NCI-H1105 treated with DMSO at 0.1 percent for 48 hours (cell line): ENCODE measurements at regions not wholly inside any gene's neighbourhood (a gene's known extent, or its start where the extent isn't known, plus 50 kb on each side); places are given as distances from the start of the nearest gene placed in this dataset.
"Not testable (repeated sequence)": the region's sequence is repeated elsewhere in the genome, so short reads cannot be mapped to it uniquely, and the experiment has no call there.

Source experiments
- DNase-seq: peaks from one replicate; lab custom pipeline; 2025; lab: John Stamatoyannopoulos, UW

DNA sequence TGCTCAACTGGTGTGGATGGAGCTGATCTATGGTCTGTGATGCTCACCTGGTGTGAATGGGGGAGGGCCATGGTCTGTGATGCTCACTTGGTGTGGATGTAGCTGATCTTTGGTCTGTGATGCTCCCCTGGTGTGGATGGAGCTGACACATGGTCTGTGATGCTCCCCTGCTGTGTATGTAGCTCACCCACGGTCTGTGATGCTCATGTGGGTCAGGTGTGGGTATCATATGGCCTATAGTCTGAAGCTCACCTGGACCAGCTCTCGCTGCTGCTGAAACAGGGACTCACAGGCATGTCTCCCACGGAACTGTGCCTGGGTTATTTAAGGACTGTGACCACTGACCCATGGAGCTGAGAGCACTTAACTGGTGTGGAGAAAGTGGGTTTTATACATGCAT lies 109.7 kb downstream of the CRLF2 start:
- no peak for DNase-seq

DNA sequence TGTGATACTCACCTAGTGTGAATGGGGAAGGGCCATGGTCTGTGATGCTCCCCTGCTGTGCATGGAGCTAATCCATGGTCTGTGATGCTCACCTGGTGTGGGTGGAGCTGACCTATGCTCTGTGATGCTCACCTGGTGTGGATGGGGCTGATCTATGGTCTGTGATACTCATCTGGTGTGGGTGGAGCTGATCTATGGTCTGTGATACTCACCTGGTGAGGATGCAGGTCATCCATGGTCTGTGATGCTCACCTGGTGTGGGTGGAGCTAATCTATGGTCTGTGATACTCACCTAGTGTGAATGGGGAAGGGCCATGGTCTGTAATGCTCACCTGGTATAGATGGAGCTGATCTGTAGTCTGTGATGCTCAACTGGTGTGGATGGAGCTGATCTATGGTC lies 110.2 kb downstream of the CRLF2 start:
- not testable (repeated sequence) for DNase-seq

DNA sequence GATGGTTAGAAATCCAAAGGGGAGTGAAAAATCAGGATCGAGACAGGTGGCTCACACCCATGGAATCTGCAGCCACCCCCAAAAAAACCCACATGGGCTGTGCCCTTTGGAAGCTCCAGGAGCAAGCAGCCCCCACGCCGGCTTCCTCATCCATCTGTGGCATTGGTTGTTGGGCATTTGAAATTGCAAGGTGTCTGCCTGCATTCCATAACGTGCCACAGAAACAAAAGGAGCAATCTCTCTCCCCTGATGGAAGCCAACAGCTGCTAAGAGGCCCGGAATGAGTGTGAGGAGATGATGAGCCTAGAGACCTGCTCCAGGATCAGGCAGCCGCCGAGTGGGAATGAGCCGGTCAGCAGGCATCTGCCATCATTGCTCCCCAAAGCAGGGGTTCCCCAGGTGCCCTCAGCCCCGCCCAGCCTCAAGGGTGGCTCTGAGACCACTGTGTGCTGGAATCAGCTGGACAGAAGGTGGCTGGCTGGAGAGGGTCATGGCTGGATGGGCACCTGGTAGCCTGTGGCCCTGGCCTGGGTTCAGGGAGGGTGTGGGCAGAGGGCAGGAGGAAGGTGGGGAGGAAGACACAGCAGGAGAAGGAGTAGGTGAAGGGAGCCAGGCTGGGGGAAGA lies 113.2 kb downstream of the CRLF2 start:
- DNase-seq: no peak

DNA sequence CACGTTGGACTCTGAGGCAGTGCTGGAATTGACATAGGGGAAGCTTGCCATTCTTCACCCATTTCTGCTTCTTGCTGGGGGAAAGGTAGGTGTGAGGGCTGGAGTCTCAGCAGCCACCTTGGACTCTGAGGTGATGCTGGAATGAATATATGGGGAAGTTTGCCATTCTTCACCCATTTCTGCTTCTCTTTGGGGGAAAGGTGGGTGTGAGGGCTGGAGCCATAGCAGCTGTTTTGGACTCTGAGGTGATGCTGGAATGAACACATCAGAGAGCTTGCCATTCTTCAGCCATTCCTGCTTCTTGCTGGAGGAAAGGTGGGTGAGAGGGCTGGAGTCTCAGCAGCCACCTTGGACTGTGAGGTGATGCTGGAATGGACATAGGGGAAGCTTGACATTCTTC lies 115.1 kb downstream of the CRLF2 start:
- DNase-seq: no peak

DNA sequence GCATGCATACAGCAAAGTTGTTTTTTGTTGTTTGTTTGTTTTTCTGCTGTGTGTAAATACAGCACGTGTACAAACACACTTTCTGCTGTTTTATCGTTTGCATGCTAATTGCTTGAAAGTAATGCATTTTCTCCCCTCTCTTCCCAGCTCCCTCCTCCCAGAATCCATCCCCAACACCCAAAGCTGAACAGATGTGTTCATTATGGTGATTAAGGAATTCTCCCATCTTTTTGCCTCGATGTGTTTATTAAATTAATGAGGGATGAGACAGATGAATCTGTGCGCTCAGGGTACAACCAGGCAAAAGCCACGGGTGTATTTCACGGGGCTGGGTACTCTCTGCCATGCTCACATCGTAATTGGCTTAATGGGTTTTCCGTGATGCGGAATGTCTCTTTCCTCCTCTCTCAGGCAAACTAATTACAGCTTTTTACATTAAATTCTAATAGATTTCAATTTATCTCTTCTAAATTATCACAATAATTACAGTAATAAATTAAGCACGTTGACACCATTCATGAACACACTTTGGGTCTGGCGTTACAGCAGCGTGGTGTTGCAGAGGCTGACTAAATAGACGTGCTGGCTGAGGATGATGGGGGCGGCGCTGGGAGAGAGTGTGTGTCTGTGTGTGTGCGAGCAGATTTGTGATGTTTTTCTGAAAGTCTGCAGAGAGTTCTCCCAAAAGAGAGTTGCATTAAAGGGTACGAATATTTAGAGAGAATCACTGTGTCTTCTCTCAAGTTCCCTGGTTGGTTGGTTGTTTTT lies 117.7 kb downstream of the CRLF2 start:
- no peak for DNase-seq

DNA sequence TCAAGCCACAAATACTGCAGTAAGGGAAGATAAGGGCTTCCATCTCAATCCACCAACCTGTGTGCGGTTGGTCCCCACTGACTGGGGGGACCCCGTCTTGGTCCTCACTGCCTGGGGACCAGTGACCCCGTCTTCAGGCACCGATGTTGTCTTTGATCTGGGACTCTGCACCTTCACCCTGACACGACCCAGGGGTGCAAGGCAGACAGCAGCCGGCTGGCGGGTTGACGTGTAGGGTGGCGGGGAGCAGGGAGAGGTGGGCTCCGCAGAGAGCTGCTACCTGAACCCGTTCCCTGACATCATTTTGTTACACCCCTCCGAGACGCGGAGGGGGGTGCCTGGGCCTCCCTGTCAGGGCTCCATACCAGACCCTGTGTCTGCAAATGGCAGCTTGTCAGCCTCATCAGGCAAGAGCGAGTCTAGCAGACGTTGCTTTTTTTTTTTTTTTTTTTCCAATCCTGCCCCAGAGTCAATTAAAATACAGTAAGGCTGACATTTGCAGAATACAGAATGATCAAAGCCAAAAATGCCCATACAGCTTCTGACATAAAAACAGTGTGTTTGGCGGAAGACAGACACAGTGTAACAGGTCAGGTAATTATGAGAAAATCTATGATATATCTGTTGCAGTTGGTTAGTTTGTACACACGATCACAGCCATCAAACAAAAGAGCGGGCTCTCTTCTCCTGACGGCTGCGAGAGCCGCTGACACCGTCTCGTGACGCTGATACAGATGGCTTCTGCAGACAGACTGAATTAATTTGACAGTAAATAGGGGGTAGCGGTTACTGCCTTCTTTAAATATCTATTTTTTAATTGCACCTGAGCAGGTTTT lies 118.6 kb downstream of the CRLF2 start:
- DNase-seq: no peak

DNA sequence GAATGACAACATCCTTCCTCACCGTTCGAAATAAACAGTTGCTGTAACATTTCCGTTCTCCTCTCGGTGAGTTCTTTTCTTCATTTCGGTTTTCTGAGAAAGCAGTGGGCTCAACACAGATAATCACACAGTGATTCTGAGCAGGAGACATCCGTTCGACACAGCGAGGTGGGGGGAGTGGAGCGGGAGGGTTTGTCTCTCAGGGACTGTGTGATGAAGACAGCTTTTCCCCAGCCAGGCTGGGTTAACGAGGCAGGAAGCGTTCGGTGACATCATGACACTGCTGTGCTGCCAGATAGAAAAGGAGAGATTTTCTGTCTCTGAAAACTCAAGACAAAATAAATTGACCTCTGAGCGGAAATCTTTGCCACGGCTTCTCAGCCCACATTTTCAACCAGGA lies 119.3 kb downstream of the CRLF2 start:
- DNase-seq: no peak

DNA sequence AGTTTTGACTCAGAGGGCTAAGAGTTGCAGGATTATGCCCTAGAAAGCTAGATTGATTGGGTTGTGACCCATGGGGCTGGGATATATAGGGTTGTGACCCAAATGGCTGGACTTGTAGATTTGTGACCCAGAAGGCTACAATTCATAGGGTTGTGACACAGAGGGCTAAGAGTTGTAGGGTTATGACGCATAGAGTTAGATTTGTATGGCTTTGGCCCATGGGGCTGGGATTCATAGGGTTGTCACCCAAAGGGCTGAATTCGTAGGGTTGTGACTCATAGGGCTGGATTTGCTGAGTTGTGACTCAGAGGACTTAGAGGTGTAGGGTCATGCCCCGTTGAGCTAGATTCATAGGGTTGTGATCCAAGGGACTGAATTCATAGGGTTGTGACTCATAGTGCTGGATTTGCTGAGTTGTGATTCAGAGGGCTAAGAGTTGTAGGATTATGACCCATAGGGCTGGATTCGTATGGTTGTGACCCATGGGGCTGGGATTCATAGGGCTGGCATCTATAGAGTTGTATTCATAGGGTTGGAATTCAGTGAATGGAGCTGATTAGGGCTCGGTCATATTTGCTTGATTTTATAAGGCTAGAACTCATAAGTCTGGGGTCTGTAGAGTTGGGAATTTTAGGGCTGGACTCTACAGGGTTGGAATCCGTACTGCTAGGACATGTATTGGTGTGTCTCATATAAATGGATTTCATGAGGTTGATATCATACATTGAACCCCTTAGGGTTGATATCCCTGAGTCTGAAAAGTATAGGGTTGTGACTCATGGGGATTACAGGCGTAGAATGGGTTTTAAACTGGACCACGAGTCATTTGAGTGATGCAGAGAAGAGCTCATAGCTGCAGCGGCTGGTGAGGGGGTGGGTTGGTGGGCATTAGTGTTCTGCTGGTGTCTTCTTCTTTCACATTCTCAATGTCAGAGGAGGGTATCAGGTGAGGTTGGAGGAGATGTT lies 125.7 kb downstream of the CRLF2 start:
- no peak for DNase-seq

DNA sequence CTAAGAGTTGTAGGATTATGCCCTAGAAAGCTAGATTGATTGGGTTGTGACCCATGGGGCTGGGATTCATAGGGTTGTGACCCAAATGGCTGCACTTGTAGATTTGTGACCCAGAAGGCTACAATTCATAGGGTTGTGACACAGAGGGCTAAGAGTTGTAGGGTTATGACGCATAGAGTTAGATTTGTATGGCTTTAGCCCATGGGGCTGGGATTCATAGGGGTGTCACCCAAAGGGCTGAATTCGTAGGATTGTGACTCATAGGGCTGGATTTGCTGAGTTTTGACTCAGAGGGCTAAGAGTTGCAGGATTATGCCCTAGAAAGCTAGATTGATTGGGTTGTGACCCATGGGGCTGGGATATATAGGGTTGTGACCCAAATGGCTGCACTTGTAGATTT lies 126.6 kb downstream of the CRLF2 start:
- not testable (repeated sequence) for DNase-seq

DNA sequence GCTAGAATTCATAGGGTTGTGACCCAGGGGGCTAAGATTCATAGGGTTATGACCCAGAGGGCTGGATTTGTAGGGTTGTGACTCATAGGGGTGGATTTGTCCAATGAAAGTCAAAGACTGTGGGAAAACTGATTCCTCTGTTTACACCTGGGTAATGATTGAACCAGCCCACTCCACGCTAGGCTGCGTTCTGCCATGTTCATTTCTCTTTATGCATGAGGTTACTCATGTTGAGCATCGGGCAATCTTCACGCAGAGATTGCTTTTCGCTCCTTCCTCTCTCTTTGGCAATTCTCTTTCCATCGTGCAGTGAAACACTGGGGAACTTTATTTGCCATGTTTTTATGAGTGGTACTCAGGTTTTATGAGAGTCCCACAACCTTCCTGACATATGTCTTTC lies 127.8 kb downstream of the CRLF2 start:
- no peak for DNase-seq

DNA sequence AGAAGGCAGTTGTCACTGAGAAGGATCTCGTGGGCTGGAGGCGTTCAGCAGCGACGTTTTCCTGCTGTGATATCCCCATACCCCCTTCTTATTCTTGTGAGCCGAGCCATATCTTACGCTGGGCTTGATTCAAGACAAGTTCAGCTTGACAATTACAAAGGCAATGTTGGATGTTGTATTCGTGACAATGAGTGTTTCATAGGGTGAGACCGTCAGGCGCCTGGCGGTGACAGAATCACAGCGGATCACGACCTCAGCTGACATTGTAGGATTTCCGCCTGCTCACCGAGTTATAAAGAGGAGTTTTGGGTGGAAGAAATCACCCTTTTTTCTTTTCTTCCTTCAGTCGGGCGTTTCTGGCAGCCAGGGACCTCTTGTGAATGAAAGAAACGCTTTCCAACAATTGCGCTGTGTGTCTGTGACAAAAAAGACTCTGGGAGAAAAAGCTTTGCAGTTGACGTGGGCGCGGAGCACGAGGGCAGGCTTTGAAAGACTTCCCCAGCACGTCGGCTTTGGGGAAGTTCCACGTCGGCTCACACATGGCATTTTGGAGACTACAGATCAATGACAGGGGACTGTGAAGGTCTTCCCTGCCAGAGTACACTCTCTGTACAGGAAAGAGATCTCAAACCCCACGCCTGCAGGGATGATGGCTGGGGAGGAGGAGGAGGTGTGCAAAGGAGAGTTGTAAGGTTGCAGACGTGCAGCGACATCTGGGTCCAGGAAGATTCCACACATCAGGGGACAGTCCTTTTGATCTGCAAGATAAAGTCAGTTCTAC lies 135.4 kb downstream of the CRLF2 start:
- no peak for DNase-seq

DNA sequence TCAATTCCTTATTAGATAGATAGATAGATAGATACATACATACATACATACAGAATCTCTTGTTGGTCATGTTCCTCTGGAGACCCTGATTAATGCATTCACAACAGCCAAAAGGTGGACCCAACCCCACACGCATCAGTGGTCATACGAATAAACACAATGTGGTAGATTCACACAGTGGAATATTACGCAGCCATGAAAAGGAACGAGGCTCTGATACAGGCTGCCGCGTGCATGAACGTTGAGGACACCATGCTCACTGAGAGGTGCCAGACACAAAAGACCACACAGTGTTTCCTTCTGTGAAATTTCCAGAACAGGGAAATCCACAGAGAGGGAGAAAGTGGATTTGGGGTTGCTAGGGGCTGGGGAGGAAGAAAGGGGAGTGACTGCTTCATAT lies 136.7 kb downstream of the CRLF2 start:
- DNase-seq: no peak

DNA sequence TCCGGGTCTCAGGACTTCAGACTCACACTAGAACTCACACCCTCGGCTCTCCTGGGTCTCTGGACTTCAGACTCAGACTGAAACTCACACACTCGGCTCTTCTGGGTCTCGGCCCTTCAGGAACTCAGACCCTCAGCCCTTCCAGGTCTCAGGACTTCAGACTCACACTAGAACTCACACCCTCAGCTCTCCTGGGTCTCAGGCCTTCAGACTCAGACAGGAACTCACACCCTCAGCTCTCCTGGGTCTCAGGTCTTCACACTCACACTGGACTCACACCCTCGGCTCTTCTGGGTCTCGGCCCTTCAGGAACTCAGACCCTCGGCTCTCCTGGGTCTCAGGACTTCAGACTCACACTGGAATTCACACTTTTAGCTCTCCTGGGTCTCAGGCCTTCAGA lies 137.3 kb downstream of the CRLF2 start:
- DNase-seq: no peak

DNA sequence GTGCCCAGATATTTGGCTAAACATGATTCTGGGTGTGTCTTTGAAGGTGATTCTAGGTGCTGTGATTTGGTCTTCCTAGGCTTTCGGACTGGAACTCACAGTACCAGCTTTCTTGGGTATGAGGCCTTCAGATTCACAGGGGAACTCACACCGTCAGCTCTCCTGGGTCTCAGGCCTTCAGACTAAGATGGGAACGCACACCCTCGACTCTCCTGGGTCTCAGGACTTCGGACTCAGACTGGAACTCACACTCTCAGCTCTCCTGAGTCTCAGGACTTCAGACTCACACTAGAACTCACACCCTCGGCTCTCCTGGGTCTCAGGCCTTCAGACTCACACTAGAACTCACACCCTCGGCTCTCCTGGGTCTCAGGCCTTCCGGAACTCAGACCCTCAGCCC lies 137.7 kb downstream of the CRLF2 start:
- no peak for DNase-seq

DNA sequence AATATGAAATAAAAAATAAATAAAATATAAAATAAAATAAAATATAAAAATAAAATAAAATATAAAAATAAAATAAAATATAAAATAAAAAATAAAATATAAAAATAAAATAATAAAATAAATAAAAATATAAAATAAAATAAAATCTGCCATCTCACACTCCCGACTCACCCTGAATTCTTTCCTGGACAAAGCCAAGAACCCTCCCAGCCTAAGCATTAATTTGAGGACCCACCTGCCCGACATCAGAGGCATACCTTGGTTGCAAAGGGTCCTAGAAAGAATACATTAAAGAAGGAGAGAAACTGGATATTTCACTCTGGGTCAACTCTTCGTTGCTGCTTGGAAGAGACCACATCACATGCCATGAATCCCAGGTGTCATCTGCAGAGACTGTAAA lies 138.3 kb downstream of the CRLF2 start:
- DNase-seq: no peak

DNA sequence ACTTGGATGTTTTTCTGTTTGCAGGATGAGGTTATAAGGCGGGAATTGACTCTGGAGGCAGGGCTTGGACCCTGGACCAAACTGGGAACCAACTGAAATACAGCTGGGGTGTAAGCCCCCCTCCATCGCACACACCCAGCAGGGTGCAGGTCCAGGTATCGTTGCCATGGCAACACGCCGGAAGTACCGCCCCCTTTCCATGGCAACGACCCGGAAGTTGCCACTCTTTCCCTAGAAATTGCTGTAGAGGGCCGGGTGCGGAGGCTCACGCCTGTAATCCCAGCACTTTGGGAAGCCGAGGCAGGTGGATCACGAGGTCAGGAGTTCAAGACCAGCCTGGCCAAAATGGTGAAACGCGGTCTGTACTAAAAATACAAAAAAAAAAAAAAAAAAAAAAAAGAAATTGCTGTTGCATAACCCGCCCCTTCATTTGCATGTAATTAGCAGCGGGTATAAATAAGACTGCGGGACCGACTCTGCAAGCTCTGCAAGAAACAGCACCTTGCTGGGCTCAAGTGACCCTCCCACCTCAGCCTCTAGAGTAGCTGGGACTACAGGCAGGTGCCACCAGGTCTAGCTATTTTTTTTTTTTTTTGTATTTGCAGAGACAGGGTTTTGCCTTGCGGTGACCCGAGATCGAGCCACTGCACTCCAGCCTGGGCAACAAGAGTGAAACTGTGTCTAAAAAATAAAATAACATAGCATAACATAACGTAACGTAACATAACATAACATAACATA lies 139.6 kb downstream of the CRLF2 start:
- no peak for DNase-seq

DNA sequence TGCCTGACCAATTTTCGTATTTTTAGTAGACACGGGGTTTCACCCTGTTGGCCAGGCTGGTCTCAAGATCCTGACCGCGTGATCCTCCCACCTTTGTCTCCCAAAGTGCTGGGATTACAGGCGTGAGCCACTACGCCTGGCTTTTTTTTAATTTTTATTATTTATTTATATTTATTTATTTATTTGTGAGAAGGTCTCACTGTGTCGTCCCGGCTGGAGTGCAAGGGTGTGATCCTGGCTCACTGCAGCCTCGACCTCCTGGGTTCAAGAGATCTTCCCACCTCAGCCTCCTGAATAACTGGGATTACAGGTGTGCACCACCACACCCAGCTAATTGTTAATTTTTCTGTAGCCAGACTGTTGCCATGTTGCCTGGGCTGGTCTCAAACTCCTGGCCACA lies 141.1 kb downstream of the CRLF2 start:
- no peak for DNase-seq

DNA sequence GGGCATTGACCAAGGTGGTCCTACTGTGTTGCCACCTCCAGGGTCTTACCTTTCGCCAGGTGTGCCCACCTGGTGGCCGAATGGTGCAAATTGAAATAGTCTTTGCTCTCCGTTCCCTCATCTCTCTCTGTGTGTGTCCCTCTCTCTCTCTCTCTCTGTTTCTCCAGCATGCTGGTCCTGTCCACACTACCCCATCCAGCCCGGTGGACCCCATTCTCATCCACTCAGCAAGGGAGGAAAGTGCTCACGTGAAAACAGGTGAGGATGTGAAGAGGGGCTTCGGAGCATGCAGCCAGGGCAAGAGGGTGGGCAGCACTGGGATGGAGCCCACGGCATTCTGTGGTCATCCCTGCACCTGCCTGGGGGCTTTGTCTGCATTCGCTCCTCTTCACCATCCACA lies 150.1 kb downstream of the CRLF2 start:
- no peak for DNase-seq

DNA sequence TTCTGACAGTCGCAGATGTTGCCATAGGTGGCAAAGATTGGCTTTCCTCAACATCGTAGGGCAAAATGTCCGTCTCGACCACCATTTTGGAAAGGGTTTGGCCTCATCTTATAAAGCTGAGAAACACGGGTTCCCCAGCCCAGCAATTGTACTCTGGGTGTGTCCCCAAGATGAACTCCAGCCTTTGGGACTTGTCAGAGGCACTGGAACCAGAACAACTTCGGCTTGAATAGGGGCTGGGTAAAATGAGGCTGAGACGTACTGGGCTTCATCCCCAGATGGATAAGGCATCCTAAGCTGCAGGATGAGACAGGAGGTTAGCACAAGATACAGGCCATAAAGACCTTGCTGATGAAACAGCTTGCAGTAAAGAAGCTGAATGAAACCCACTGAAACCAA lies 151.9 kb downstream of the CRLF2 start:
- no peak for DNase-seq
